ENCODE measurements at regions not wholly inside any gene's neighbourhood (a gene's known extent, or its start where the extent isn't known, plus 50 kb on each side); places are given as distances from the start of the nearest gene placed in this dataset.

GRCh38 chr1:80085067-80085466, 1078.5 kb upstream of the ADGRL4 start:
- no peak for TF ChIP-seq POLR2A (IDR thresholded peaks at IDR 0.05)
- no peak for TF ChIP-seq CTCF (IDR thresholded peaks at IDR 0.05)

Measured in right lobe of liver (tissue), 4 donors.